Spleen (tissue), 7 donors: ENCODE measurements at regions not wholly inside any gene's neighbourhood (a gene's known extent, or its start where the extent isn't known, plus 50 kb on each side); places are given as distances from the start of the nearest gene placed in this dataset.

ENCODE experiments used
- POLR2AphosphoS5 ChIP-seq, 3 donors: sonication (generic); formaldehyde crosslinking; IDR thresholded peaks; one replicate each; pipeline ENCODE4 v1.5.1; 2017; ENCODE audit warnings: antibody characterized with exemption in 3 of 3
- TF ChIP-seq, protein P1 (sequence below), 11 experiments: fragments of 200-600 bp in 7 of 11; fragments of 450-650 bp in 4 of 11; sonication (generic) in 4 of 11; IDR thresholded peaks in 8 of 11; conservative IDR thresholded peaks in 3 of 11; 1 replicate in 7 of 11; 2 replicates in 4 of 11; pipeline versions ENCODE4 v1.4.0 to v1.8.0; 2016 to 2021; ENCODE audit warnings: antibody characterized with exemption in 11 of 11, inconsistent platforms in 4 of 11, mild to moderate bottlenecking in 1 of 11
- donor health status: DM: no; HTN: no; CAD: no; lungs with moderate emphysema.
- donor health status: DM: no; HTN: no; CAD: no.
- donor health status: DM: no; HTN: no; CAD: no.

DNA sequence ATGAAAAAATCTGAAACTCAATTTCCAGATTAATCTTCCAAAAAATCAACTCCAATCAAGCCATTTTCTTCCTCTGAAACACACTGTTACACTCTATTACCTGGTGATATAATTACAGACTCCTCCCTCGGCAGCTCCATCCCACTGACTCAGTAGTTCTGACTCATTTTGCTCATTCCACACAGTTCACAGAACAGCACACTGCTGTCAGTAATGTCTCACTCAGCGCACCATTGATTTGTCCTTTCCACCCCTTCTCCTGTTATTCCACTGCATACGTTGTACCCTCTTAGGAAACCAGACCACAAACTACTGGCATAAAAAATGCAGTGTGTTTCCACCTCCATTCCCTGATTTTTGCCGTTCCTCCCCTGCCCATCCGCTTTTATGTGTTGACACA is 212.7 kb downstream of the SLIT2 start:
- TF ChIP-seq POLR2AphosphoS5 (IDR thresholded peaks at IDR 0.05), result no peak
- TF ChIP-seq, protein P1, sequence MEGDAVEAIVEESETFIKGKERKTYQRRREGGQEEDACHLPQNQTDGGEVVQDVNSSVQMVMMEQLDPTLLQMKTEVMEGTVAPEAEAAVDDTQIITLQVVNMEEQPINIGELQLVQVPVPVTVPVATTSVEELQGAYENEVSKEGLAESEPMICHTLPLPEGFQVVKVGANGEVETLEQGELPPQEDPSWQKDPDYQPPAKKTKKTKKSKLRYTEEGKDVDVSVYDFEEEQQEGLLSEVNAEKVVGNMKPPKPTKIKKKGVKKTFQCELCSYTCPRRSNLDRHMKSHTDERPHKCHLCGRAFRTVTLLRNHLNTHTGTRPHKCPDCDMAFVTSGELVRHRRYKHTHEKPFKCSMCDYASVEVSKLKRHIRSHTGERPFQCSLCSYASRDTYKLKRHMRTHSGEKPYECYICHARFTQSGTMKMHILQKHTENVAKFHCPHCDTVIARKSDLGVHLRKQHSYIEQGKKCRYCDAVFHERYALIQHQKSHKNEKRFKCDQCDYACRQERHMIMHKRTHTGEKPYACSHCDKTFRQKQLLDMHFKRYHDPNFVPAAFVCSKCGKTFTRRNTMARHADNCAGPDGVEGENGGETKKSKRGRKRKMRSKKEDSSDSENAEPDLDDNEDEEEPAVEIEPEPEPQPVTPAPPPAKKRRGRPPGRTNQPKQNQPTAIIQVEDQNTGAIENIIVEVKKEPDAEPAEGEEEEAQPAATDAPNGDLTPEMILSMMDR (IDR thresholded peaks at IDR 0.05 in 8 of 11, conservative IDR thresholded peaks at IDR 0.05 in 3 of 11), result no peak
